Suppressor macrophage treated with lipopolysaccharide for 4 hours (primary cell): ENCODE measurements at regions not wholly inside any gene's neighbourhood (a gene's known extent, or its start where the extent isn't known, plus 50 kb on each side); places are given as distances from the start of the nearest gene placed in this dataset.
"Not testable (repeated sequence)": the region's sequence is repeated elsewhere in the genome, so short reads cannot be mapped to it uniquely, and the experiment has no call there.

Experiments used
- DNase-seq: peaks from one replicate; pipeline ENCODE4 v3.0.0-alpha.2; 2020

GRCh38 chr5:174570662-174571061 lies 153.7 kb upstream of the MSX2 start:
- no peak for DNase-seq

- DNase-seq = no peak
These were observed 152.6 kb upstream of the MSX2 start for GRCh38 chr5:174571662-174572397.

- no peak for DNase-seq
These were observed 151.8 kb upstream of the MSX2 start for GRCh38 chr5:174572591-174572990.

GRCh38 chr5:174573221-174573994 lies 151.0 kb upstream of the MSX2 start:
- no peak for DNase-seq

GRCh38 chr5:174575043-174575442 lies 149.3 kb upstream of the MSX2 start:
- no peak for DNase-seq

- DNase-seq = no peak
These were observed 148.3 kb upstream of the MSX2 start for GRCh38 chr5:174576042-174576441.

- peak; percentile 4 for DNase-seq
These were observed 142.9 kb upstream of the MSX2 start for GRCh38 chr5:174581479-174581878.

- no peak for DNase-seq
These were observed 142.5 kb upstream of the MSX2 start for GRCh38 chr5:174581894-174582293.

- DNase-seq = no peak
These were observed 141.3 kb upstream of the MSX2 start for GRCh38 chr5:174583071-174583470.

- no peak for DNase-seq
These were observed 138.9 kb upstream of the MSX2 start for GRCh38 chr5:174585472-174585871.

GRCh38 chr5:174586163-174586562 lies 138.2 kb upstream of the MSX2 start:
- not testable (repeated sequence) for DNase-seq

- no peak for DNase-seq
These were observed 135.4 kb upstream of the MSX2 start for GRCh38 chr5:174589011-174589410.

GRCh38 chr5:174589599-174589998 lies 134.8 kb upstream of the MSX2 start:
- no peak for DNase-seq

- DNase-seq = no peak
These were observed 133.6 kb upstream of the MSX2 start for GRCh38 chr5:174590820-174591219.

GRCh38 chr5:174596429-174596828 lies 128.0 kb upstream of the MSX2 start:
- DNase-seq = no peak

- DNase-seq = no peak
These were observed 124.4 kb upstream of the MSX2 start for GRCh38 chr5:174599992-174600391.

GRCh38 chr5:174601946-174602345 lies 122.4 kb upstream of the MSX2 start:
- DNase-seq = peak; percentile 45

- DNase-seq = no peak
These were observed 118.2 kb upstream of the MSX2 start for GRCh38 chr5:174606153-174606552.

GRCh38 chr5:174606646-174607045 lies 117.7 kb upstream of the MSX2 start:
- no peak for DNase-seq

GRCh38 chr5:174607205-174607604 lies 117.2 kb upstream of the MSX2 start:
- DNase-seq = no peak

GRCh38 chr5:174607916-174608315 lies 116.5 kb upstream of the MSX2 start:
- DNase-seq = no peak

- peak; percentile 78 for DNase-seq
These were observed 115.7 kb upstream of the MSX2 start for GRCh38 chr5:174608631-174609097.

- no peak for DNase-seq
These were observed 115.3 kb upstream of the MSX2 start for GRCh38 chr5:174609116-174609515.

- DNase-seq = no peak
These were observed 113.4 kb upstream of the MSX2 start for GRCh38 chr5:174610968-174611367.
